GM06990 (cell line): ENCODE measurements at regions not wholly inside any gene's neighbourhood (a gene's known extent, or its start where the extent isn't known, plus 50 kb on each side); places are given as distances from the start of the nearest gene placed in this dataset.
"Not testable (repeated sequence)": the region's sequence is repeated elsewhere in the genome, so short reads cannot be mapped to it uniquely, and the experiment has no call there.

Source experiments
- DNase-seq: peaks from one replicate; pipeline ENCODE4 v3.0.0-alpha.2; 2011; ENCODE audit not compliant: insufficient read length; ENCODE audit errors: extremely low read depth
- H3K27me3 ChIP-seq: replicated peaks from 2 replicates; pipeline ENCODE4 v1.6.0; 2011; ENCODE audit warnings: low read length; ENCODE audit not compliant: control insufficient read depth, insufficient read depth
- H3K36me3 ChIP-seq: 2 replicates; pipeline ENCODE4 v1.5.1; 2011; ENCODE audit warnings: low read length; ENCODE audit not compliant: control insufficient read depth, insufficient read depth
- H3K4me3 ChIP-seq: replicated peaks from 2 replicates; pipeline ENCODE4 v1.5.1; 2011; ENCODE audit warnings: low read depth, mild to moderate bottlenecking, control low read depth, low read length
- TF ChIP-seq, protein P1 (sequence below): IDR thresholded peaks from 2 replicates; pipeline ENCODE4 v1.5.1; 2011; ENCODE audit warnings: low read length, control low read depth, mild to moderate bottlenecking, inconsistent platforms; ENCODE audit not compliant: insufficient read depth, poor library complexity, severe bottlenecking

DNA sequence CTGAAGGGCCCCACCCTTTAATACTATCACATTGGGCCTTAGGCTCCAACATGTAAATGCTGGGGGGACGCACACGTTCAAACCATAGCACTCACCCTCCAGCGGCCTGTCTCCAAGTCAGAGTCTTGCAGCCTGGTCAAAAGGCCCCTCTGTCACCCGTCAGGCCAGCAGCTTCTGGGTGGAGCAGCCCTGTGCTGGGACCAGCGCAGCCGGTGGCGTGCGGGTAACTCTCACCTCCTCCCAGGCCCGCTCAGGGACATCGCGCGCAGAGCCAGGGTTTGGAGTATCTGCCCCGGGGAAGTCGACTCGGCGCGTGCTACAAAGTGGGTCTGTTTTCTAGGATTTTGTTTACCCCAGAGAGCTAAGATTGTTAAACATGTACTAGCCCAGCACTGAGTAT, 93.0 kb upstream of the COL5A1 start:
- no peak for DNase-seq
- Histone ChIP-seq H3K4me3 (no peak overlapping the region), H3K27me3 (no peaks in the 10 kb centered on the region; the same call in 1 of the 2 replicates), H3K36me3 (no peaks in the 10 kb centered on the region)
- TF ChIP-seq, protein P1, sequence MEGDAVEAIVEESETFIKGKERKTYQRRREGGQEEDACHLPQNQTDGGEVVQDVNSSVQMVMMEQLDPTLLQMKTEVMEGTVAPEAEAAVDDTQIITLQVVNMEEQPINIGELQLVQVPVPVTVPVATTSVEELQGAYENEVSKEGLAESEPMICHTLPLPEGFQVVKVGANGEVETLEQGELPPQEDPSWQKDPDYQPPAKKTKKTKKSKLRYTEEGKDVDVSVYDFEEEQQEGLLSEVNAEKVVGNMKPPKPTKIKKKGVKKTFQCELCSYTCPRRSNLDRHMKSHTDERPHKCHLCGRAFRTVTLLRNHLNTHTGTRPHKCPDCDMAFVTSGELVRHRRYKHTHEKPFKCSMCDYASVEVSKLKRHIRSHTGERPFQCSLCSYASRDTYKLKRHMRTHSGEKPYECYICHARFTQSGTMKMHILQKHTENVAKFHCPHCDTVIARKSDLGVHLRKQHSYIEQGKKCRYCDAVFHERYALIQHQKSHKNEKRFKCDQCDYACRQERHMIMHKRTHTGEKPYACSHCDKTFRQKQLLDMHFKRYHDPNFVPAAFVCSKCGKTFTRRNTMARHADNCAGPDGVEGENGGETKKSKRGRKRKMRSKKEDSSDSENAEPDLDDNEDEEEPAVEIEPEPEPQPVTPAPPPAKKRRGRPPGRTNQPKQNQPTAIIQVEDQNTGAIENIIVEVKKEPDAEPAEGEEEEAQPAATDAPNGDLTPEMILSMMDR: no peak

DNA sequence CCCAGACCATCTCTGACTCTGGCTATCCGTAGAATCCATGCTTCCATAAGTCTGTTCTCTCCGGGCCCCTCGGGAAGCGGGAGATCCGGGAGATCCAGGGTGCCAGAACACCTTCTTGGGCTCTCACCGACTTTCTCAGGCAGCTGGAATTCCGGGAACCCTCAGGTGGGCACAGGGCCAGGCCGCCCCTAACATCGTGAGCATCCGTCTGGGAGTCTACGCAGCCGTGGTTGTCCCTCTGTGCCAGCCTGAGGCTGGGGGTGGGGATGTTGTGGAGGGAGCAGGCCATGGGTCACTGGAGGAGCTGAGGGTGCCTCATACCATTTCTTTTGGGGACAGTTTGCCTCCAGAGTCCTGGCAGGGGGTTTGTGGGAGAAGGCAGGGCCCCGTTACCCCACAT, 92.3 kb upstream of the COL5A1 start:
- TF ChIP-seq, protein P1: no peak
- H3K36me3 ChIP-seq: no peaks in the 10 kb centered on the region
- no peaks in the 10 kb centered on the region; the same call in 1 of the 2 replicates for H3K27me3 ChIP-seq
- H3K4me3 ChIP-seq: no peak overlapping the region
- no peak for DNase-seq

DNA sequence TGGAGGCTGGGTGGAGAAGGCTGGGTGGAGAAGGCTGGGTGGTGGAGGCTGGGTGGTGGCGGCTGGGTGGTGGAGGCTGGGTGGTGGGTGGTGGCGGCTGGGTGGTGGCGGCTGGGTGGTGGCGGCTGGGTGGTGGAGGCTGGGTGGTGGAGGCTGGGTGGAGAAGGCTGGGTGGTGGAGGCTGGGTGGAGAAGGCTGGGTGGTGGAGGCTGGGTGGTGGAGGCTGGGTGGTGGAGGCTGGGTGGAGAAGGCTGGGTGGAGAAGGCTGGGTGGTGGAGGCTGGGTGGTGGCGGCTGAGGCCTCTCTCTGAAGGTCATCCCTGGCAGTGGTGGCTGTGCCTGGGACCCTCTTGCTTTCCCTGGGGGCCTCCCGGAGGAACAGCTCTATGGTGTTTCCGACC, 91.5 kb upstream of the COL5A1 start:
- not testable (repeated sequence) for DNase-seq, H3K36me3 ChIP-seq, H3K4me3 ChIP-seq, H3K27me3 ChIP-seq

DNA sequence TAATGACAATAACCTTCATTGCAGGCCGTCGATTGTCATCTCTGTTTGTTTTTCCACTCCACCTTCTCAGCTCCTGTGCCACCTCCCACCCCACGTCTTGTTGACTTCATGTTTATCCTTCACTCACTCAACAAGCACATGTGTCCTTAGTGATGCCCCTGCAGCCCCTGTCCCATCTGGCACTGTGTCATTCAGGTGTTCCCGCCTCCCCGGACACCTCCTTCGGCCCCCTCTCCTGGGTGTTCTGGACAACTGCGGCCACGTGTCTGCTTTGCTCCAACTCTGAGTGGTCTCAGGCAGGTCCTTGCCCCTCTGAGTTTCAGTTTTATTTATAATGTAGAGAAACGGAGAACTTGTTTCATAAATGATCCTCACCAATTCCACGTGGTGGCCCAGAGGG, 91.0 kb upstream of the COL5A1 start:
- TF ChIP-seq, protein P1: no peak
- no peaks in the 10 kb centered on the region for H3K36me3 ChIP-seq
- H3K4me3 ChIP-seq: no peak overlapping the region
- H3K27me3 ChIP-seq: no peaks in the 10 kb centered on the region; the same call in 1 of the 2 replicates
- no peak for DNase-seq

DNA sequence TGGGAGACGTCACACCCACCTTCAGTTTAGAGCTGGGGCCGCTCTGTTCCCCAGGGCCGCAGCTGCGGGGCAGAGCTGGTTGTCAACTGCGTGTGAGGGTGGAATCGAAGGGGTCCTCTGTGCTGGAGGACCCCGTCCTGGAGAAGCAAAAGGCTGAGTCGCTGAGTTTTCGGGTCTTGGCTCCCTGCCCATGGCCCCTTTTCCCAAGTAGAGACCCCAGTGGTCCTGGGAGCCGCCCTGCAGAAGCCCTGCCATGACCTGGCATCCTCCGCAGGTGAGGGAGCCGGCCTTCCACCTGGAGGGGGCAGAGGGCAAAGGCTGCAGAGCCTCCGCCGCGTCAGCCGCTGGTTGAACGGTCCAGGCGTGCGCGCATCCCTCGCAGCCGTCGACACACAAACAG, 90.4 kb upstream of the COL5A1 start:
- H3K4me3 ChIP-seq: no peak overlapping the region
- DNase-seq: no peak
- TF ChIP-seq, protein P1: no peak

DNA sequence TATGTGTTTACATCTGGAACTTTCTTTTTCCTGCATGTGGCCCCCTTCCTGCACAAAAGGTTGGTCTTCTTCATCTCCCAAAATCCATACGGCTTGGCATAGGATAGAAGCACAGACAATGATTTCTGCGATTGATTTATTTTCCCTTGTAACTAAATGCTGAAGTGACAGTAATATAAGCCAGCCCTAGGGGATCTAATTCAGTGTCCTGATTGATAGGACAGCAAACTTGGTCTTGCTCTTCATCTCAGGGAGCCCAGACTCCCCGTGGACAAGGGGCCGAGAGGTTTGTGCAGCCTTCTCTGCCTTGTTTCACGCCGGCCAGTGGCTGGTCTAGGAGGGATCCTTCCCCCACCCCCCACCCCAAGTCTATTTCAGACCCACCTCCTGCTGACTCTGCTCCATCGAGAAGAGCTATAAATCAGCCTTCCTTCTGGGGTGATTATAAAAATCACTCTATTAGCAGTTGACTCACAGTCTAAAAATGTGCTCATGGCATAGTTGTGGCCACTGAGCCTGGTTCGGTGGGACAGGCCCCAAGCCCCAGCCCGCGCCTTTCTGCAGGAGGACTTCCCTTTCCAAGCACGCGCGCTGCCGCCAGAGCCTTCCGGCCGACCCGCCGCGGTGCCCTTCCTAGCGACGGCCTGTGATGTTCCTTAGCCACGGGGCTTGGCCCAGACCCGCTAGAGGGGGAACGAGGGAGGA, 89.8 kb upstream of the COL5A1 start:
- Histone ChIP-seq H3K27me3 (no peaks in the 10 kb centered on the region; the same call in 1 of the 2 replicates), H3K4me3 (no peak overlapping the region), H3K36me3 (no peaks in the 10 kb centered on the region)
- TF ChIP-seq, protein P1: no peak
- DNase-seq: no peak

More for the DNA sequence above, 90.4 kb upstream of the COL5A1 start:
- H3K36me3 ChIP-seq: no peaks in the 10 kb centered on the region
- H3K27me3 ChIP-seq: no peaks in the 10 kb centered on the region; the same call in 1 of the 2 replicates
